T-helper 2 cell treated with Interferon-gamma antibody and Interleukin-4, amounts not matched to agents 100 ng/mL and 5 ng/mL, for 36 hours (primary cell): ENCODE measurements at regions not wholly inside any gene's neighbourhood (a gene's known extent, or its start where the extent isn't known, plus 50 kb on each side); places are given as distances from the start of the nearest gene placed in this dataset.
"Not testable (repeated sequence)": the region's sequence is repeated elsewhere in the genome, so short reads cannot be mapped to it uniquely, and the experiment has no call there.

Experiments
- intact Hi-C: fragments of 100-400 bp; cut with micrococcal nuclease; formaldehyde crosslinking; loops from one replicate; pipeline ENCODE4 v1.15.1; 2023

DNA sequence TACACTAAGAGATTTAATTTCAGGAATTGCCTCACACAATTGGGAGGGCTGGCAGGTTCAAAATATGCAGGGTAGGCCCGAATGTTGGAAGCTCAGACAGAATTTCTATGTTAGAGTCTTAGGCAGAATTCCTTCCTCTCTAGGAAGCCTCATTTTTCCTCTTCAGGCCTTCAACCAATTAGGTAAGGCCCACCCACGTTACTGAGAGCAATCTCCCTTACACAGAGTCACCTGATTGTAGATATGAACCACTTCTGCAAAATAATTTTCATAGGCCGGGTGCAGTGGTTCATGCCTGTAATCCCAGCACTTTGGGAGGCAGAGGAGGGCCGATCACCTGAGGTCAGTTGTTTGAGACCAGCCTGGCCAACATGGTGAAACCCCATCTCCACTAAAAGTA lies 50.2 kb upstream of the HIVEP1 start:
- intact Hi-C loops = no loop called here

- intact Hi-C loops = no loop called here
These were observed 51.0 kb upstream of the HIVEP1 start for GRCh38 chr6:11960909-11961779.

GRCh38 chr6:11956781-11957180 lies 55.3 kb upstream of the HIVEP1 start:
- intact Hi-C loops = no loop called here

DNA sequence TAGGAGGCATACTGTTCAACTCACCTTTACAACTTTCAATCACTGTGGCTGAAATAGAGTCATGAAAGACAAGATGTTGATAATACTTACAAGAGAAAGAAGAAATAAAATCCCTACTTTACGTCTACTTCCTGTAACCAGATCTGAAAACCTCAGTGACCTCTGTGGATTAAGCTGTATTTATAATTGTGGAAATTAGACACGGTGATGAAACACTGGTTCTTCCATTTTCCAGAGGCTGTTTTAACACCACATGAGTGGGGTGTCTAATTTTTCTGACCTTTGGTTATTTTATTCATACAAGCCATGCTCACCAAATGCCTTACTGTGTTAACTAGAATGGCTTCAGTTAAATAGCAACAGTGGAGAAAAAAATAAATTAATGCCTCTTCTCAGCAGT lies 58.5 kb upstream of the HIVEP1 start:
- intact Hi-C loops = no loop called here

DNA sequence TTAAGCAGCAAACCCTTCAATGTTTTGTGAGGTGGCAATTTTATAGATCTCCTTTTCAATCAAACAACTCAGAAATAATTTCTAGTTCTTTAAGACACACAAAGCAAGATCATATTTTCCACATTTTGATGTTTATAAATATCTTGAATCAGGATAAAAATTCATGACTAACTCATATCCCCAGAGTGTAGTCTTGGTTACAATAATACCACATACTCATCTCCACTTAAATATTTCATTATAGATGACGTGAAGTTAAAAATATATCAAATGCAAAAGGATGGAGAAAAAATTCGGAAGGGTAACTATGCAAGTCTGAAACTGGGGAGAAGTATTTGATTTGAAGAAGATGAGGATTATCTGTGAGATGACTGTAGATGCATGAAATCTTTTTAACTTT lies 59.8 kb upstream of the HIVEP1 start:
- intact Hi-C loops = no loop called here

DNA sequence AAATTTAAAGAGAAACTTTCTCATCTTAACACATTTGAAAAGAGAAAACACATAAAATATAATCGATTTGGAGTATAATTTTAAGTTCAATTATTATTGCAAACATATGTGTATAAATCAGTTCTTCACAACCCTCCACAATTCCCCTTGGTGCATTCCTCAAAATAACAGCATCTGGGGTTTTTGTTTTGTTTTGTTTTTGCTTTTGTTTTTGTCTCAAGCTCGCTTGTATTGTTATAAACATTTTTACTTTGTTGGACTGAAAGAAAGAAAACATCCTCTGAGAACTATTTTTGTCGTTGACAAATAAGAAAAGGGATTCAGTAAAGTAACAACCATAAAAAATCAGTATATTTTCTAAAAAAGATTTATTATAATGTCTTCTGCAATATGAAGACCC lies 60.2 kb upstream of the HIVEP1 start:
- intact Hi-C loops = no loop called here

DNA sequence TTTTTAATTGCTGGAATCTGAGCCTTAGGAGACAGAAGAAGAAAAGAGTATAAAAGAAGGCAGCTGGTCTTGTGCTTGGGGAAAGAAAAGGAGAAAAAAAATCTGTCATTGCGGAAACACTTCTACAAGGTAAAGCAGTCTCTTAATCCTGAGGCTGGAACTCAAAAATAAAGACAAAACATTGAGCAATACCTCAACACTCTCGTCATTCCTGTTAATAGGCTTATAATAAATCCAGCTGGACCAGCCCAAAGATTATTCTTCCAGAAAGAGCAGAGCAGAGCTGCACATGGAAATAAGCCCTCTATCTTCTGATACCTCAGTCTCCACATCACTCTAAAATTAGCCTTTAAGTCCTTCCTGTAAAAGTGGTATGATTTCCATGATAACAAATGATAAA lies 62.0 kb upstream of the HIVEP1 start:
- intact Hi-C loops = no loop called here

GRCh38 chr6:11947575-11947974 lies 64.5 kb upstream of the HIVEP1 start:
- intact Hi-C loops = no loop called here

- intact Hi-C loops = no loop called here
These were observed 65.0 kb upstream of the HIVEP1 start for GRCh38 chr6:11947063-11947462.

DNA sequence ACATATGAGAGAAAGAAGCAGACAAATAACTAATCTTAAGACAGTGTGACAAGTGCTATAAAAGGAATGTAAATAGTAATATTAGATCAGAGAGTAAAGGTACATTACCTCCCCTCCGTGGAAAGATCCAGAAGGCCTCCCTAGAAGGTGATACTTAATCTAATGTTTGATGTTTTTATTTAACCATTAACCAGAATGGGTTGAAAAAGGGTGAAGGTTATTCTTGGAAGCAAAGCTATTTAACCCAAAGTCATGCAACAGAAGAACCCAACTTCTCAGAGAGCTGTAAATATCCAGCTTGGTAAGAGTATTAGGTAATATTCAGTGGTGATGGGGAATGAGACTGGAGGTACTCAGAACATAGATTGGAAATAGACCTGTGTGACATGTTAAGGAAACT lies 68.0 kb upstream of the HIVEP1 start:
- intact Hi-C loops = no loop called here

DNA sequence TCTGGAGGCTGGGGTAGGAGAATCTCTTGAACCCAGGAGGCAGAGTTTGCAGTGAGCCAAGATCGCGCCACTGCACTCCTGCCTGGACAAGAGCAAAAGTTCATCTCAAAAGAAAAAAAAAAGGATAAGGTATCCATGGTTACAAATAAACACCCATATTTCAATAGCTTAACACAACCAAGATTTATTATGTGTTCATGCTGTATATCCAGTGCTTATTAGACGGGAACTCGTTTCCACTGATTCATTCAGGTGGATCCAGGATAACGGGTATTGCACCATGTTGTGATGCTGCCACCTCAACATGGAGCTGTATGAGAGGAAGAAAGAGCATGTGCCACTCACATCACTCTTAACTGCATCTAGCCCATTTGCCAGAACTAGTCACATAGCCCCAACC lies 69.1 kb upstream of the HIVEP1 start:
- intact Hi-C loops = no loop called here

DNA sequence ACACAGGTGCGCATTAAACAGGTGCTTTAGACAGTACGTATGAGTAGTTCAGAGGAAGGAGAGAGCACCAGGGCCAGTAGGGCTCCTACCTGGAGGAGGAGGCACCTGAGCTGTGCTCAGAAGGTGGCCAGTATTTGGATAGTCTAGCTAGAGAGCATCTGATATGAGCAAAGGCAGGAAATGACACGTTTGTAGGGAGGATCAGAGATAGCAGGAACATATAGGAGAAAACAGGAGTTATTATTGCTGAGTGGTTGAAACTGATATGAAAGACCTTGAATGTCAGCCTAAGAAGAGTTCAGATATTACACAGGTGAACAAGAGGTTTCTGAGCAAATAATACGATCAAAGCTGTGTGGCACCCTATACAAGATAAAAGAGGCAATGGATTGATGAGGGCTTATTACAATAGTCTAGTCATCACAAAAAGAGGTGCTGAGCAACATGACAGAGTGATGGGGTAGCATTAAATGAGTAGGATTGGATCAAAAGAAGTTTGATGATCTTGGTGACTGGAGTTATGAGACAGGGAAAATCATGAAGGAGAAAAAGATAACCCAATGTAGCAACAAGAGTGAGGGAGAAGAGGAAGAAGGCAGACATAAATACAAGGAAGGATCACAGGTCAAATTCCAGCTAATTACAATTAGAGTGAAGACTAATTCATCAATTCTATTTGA lies 69.8 kb upstream of the HIVEP1 start:
- intact Hi-C loops = no loop called here

GRCh38 chr6:11940532-11941166 lies 71.5 kb upstream of the HIVEP1 start:
- intact Hi-C loops = not testable (repeated sequence)

DNA sequence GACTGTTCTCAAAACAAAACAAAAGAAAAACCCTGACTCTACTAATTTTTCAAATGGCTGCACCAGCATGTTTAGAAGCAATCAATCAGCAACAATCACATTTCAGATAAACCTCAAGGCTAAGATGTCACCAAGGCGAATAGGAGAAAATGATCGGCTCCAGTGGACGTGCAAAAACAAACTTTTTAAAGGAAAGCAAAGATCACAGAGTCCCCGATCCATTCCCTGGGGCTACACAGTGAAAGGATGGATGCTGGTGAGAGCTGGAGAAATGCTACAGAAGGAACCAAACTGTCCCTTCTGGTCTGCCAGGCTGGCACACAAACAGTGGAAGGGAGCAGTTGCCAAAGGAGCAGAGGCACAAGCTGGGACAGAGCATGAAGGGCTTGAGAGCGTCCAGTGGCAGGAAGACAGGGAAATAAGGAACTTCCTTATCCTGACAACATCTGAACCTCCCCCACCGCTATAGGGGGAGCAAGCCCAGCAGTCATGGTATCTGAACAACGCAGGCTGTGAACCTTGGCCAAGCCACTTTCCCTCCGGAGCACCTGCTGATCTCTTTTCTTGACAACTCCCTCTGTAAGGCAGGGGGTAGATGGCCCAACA lies 73.7 kb upstream of the HIVEP1 start:
- intact Hi-C loops = no loop called here

GRCh38 chr6:11934638-11935037 lies 77.5 kb upstream of the HIVEP1 start:
- intact Hi-C loops = no loop called here

DNA sequence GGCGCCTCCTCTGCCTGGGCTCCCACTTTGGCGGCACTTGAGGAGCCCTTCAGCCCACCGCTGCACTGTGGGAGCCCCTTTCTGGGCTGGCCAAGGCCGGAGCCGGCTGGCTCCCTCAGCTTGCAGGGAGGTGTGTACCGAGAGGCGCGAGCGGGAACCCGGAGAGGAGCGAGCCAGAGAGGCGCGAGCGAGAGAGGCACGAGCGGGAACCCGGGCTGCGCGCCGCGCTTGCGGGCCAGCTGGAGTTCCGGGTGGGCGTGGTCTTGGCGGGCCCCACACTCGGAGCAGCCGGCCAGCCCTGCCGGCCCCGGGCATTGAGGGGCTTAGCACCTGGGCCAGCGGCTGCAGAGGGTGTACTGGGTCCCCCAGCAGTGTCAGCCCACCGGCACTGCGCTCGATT lies 79.2 kb upstream of the HIVEP1 start:
- intact Hi-C loops = not testable (repeated sequence)

DNA sequence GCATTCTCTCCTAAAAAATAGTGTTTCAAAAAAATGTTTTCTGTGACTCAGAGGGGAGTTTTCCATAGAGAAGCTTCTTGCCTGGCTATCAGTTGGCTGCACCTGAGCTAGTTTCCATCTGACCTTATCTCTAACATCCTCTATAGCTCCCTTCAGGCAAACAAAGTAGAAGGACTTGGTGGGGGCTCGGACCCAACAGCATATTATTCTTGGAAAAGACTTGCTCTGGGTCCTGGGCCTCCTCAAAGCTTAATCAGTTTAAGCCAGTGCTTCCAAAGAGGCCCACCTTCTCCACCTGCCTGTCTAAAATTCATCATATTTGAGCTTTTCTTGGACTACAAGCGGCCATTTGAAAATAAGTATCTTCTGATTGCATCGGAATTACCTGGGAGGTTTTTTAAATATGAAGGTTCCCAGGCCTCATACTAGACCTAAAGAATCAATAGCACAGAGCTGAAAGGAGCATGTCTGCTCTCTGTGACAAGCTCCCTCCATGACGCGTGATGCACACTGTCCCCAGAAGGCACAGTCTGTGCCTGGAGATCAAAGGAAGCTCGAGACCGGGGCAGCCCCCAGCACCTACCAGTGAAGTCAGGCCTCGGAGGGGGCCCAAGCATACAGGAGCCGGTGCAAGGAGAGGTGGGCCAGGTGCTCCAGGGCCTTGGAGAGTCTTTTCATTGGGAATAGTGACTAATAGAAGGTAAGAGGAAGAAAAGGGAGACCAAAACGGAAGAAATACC lies 80.6 kb upstream of the HIVEP1 start:
- intact Hi-C loops = no loop called here

DNA sequence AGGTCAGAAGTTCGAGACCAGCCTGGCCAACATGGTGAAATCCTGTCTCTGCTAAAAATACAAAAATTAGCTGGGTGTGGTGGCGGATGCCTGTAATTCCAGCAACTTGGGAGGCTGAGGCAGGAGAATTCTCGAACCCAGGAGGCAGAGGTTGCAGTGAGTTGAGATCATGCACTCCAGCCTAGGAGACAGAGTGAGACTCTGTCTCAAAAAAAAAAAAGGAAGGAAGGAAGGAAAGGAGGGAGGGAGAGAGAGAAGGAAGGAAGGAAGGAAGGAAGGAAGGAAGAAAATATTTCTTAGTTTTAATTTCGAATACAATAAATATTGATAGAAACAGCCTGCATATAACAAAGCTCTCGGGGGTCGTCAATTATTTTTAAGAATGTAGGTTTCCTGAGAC lies 81.3 kb upstream of the HIVEP1 start:
- intact Hi-C loops = not testable (repeated sequence)

DNA sequence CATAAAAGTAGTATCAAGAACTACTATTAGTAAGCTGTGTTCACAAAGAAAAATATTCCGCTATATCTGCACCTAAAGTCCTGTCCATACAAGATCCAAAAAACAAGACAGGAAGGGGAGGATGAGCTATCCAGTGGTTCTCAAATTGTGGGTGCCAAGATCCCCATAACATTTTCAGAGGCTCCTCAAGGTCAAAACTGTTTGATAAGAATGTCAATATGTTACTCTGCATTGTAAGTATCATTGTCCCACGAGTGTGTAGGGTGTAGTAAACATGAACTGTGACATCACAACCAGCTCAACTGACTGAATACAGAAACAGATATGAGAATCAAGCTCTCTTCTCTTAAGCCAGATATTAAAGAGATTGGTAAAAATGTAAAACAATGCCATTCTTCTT lies 81.9 kb upstream of the HIVEP1 start:
- intact Hi-C loops = no loop called here

- intact Hi-C loops = no loop called here
These were observed 82.8 kb upstream of the HIVEP1 start for GRCh38 chr6:11929241-11929835.
